Muscle of leg (tissue), 3 donors: ENCODE measurements at regions not wholly inside any gene's neighbourhood (a gene's known extent, or its start where the extent isn't known, plus 50 kb on each side); places are given as distances from the start of the nearest gene placed in this dataset.

Experiments
- DNase-seq: peaks from one replicate; pipeline ENCODE4 v3.0.0; 2013
- H3K27ac ChIP-seq: one replicate; pipeline ENCODE4 v1.5.1; 2013; ENCODE audit warnings: mild to moderate bottlenecking, low read length, control low read depth
- H3K27me3 ChIP-seq: one replicate; pipeline ENCODE4 v1.6.1; 2013; ENCODE audit warnings: low read length; ENCODE audit not compliant: control insufficient read depth, insufficient read depth
- H3K36me3 ChIP-seq: one replicate; pipeline ENCODE4 v1.6.1; 2013; ENCODE audit warnings: low read length; ENCODE audit not compliant: control insufficient read depth, insufficient read depth
- H3K4me1 ChIP-seq: one replicate; pipeline ENCODE4 v1.6.1; 2013; ENCODE audit warnings: low read length; ENCODE audit not compliant: control insufficient read depth, insufficient read depth
- H3K4me3 ChIP-seq: one replicate; pipeline ENCODE4 v1.5.1; 2013; ENCODE audit warnings: low read length, control low read depth
- H3K9me3 ChIP-seq: replicated peaks from 2 replicates; pipeline ENCODE4 v1.6.1; 2013; ENCODE audit warnings: low read depth, low read length; ENCODE audit not compliant: control insufficient read depth
- WGBS: methylation state at CpG from one replicate; pipeline ENCODE4 v1.1.5; 2013; ENCODE audit warnings: missing lambda C conversion rate; ENCODE audit not compliant: insufficient coverage; 5-methylcytosine and 5-hydroxymethylcytosine counted together

- Histone ChIP-seq H3K27me3 (no peaks in the 10 kb centered on the region), H3K4me1 (peaks cover 20% of the 10 kb centered on the region), H3K27ac (peak overlapping the region; percentile 39), H3K36me3 (no peaks in the 10 kb centered on the region), H3K4me3 (no peak overlapping the region), H3K9me3 (no peaks in the 10 kb centered on the region)
- DNase-seq = peak; percentile 70
- WGBS = 62% methylated on average over 8 of the region's 11 CpGs
These were observed 332.3 kb downstream of the PLK2 start for GRCh38 chr5:58127255-58128220.

GRCh38 chr5:58123501-58123900 is 336.4 kb downstream of the PLK2 start:
- H3K9me3 ChIP-seq = no peaks in the 10 kb centered on the region
- 83% methylated on average over 3 of the region's 4 CpGs for WGBS
- no peak for DNase-seq

GRCh38 chr5:58122848-58123392 is 337.0 kb downstream of the PLK2 start:
- no peak for DNase-seq
- Histone ChIP-seq H3K27ac (no peak overlapping the region), H3K9me3 (no peaks in the 10 kb centered on the region), H3K27me3 (no peaks in the 10 kb centered on the region), H3K36me3 (no peaks in the 10 kb centered on the region), H3K4me3 (no peak overlapping the region), H3K4me1 (peaks cover 9% of the 10 kb centered on the region)
- no CpG with 5 or more reads among the region's 3 CpGs for WGBS

More at GRCh38 chr5:58123501-58123900, 336.4 kb downstream of the PLK2 start:
- Histone ChIP-seq H3K4me3 (no peak overlapping the region), H3K27ac (no peak overlapping the region), H3K36me3 (no peaks in the 10 kb centered on the region), H3K27me3 (no peaks in the 10 kb centered on the region), H3K4me1 (peaks cover 10% of the 10 kb centered on the region)

GRCh38 chr5:58122157-58122556 is 337.7 kb downstream of the PLK2 start:
- Histone ChIP-seq H3K4me3 (no peak overlapping the region), H3K4me1 (peaks cover 3% of the 10 kb centered on the region), H3K27ac (no peak overlapping the region), H3K27me3 (no peaks in the 10 kb centered on the region), H3K9me3 (no peaks in the 10 kb centered on the region), H3K36me3 (no peaks in the 10 kb centered on the region)
- WGBS = no CpG with 5 or more reads among the region's 2 CpGs
- DNase-seq = no peak

- WGBS = no CpG with 5 or more reads among the region's 2 CpGs
- Histone ChIP-seq H3K4me3 (no peak overlapping the region), H3K9me3 (no peaks in the 10 kb centered on the region), H3K27ac (no peak overlapping the region), H3K36me3 (no peaks in the 10 kb centered on the region), H3K27me3 (no peaks in the 10 kb centered on the region), H3K4me1 (peaks cover 2% of the 10 kb centered on the region)
- DNase-seq = no peak
These were observed 338.5 kb downstream of the PLK2 start for GRCh38 chr5:58121391-58121790.

- no peaks in the 10 kb centered on the region for H3K36me3 ChIP-seq
- DNase-seq = no peak
- no peaks in the 10 kb centered on the region for H3K27me3 ChIP-seq
- H3K4me1 ChIP-seq = peaks cover 5% of the 10 kb centered on the region
- WGBS = 100% methylated on average over 2 of the region's 2 CpGs
- no peak overlapping the region for H3K4me3 ChIP-seq
- no peak overlapping the region for H3K27ac ChIP-seq
- no peaks in the 10 kb centered on the region for H3K9me3 ChIP-seq
These were observed 342.3 kb downstream of the PLK2 start for GRCh38 chr5:58117542-58117941.

GRCh38 chr5:58116346-58116745 is 343.5 kb downstream of the PLK2 start:
- no peaks in the 10 kb centered on the region for H3K9me3 ChIP-seq
- no peak overlapping the region for H3K27ac ChIP-seq
- H3K27me3 ChIP-seq = no peaks in the 10 kb centered on the region
- no peak overlapping the region for H3K4me3 ChIP-seq
- peaks cover 5% of the 10 kb centered on the region for H3K4me1 ChIP-seq
- no peak for DNase-seq
- no peaks in the 10 kb centered on the region for H3K36me3 ChIP-seq
- no CpG with 5 or more reads among the region's 3 CpGs for WGBS

GRCh38 chr5:58115811-58116210 is 344.1 kb downstream of the PLK2 start:
- Histone ChIP-seq H3K4me3 (no peak overlapping the region), H3K9me3 (no peaks in the 10 kb centered on the region), H3K27me3 (no peaks in the 10 kb centered on the region), H3K4me1 (peaks cover 5% of the 10 kb centered on the region), H3K27ac (no peak overlapping the region), H3K36me3 (no peaks in the 10 kb centered on the region)
- peak; percentile 57 for DNase-seq
- WGBS = 14% methylated on average over 1 of the region's 1 CpG

GRCh38 chr5:58114324-58114723 is 345.6 kb downstream of the PLK2 start:
- Histone ChIP-seq H3K4me3 (no peak overlapping the region), H3K27ac (no peak overlapping the region), H3K27me3 (no peaks in the 10 kb centered on the region), H3K4me1 (peaks cover 5% of the 10 kb centered on the region), H3K36me3 (no peaks in the 10 kb centered on the region), H3K9me3 (no peaks in the 10 kb centered on the region)
- WGBS = 88% methylated on average over 2 of the region's 3 CpGs
- no peak for DNase-seq

- Histone ChIP-seq H3K27ac (no peak overlapping the region), H3K4me1 (peaks cover 5% of the 10 kb centered on the region), H3K9me3 (no peaks in the 10 kb centered on the region), H3K27me3 (no peaks in the 10 kb centered on the region), H3K4me3 (no peak overlapping the region), H3K36me3 (no peaks in the 10 kb centered on the region)
- no peak for DNase-seq
- WGBS = 70% methylated on average over 4 of the region's 9 CpGs
These were observed 346.7 kb downstream of the PLK2 start for GRCh38 chr5:58113172-58113571.
